ENCODE measurements at regions not wholly inside any gene's neighbourhood (a gene's known extent, or its start where the extent isn't known, plus 50 kb on each side); places are given as distances from the start of the nearest gene placed in this dataset.

DNA sequence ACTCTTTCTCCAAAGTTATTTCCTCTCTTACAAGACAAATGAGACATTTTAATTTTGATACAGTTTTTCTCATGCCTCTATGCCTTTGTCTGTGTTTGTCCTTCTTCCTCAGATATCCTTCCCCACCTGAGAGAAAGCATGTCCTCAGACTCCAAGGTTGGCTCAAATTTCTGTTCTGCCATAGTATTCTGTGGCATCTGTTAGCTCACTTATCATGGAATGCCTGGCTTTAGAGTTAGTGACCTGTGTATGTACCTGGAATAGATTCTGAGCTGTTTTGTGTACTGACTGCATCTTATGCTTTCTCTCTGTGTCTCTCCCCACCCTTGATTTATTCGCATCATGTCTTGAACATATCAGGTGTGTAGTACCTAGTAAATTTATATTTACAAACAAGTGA lies 90.0 kb downstream of the CENPW start:
- H3K27me3 Mint-ChIP-seq (ENCODE audit: low read depth), result no peaks in the 10 kb centered on the region
- Histone ChIP-seq H3K4me1 (ENCODE audit: insufficient read depth, low read length) (peaks cover 3% of the 10 kb centered on the region; the same call in 1 of the 2 replicates), H3K23ac (ENCODE audit: insufficient read length, low read depth, low read length) (no peak overlapping the region), H2BK12ac (ENCODE audit: insufficient read length, low read depth, low read length) (no peak overlapping the region), H3K4me2 (ENCODE audit: insufficient read depth, insufficient read length, low read length) (no peak overlapping the region), H2BK20ac (ENCODE audit: low read depth, low read length, poor library complexity, severe bottlenecking) (no peak overlapping the region), H3K4ac (ENCODE audit: low read depth, low read length) (no peak overlapping the region), H3K56ac (ENCODE audit: insufficient read length, low read depth, low read length) (no peak overlapping the region), H4K8ac (replicated peaks; ENCODE audit: insufficient read length, low read depth, low read length) (no peak overlapping the region), H4K91ac (ENCODE audit: insufficient read length, low read depth, low read length) (no peak overlapping the region), H3K79me2 (ENCODE audit: insufficient read depth, low read length) (no peaks in the 10 kb centered on the region), H3K27ac (ENCODE audit: insufficient read length, low read depth, low read length) (no peak overlapping the region), H3K9me3 (ENCODE audit: control insufficient read depth, low read depth, low read length) (no peaks in the 10 kb centered on the region), H3K18ac (ENCODE audit: insufficient read length, low read depth, low read length) (no peak overlapping the region), H4K5ac (ENCODE audit: insufficient read length, low read depth, low read length) (no peak overlapping the region), H2BK120ac (ENCODE audit: low read depth, low read length, poor library complexity, severe bottlenecking) (no peak overlapping the region), H3T11ph (ENCODE audit: low read length) (no peak overlapping the region), H4K20me1 (ENCODE audit: control insufficient read depth, insufficient read depth, insufficient read length) (no peaks in the 10 kb centered on the region), H3K79me1 (ENCODE audit: insufficient read depth, low read depth, low read length, poor library complexity, severe bottlenecking) (no peaks in the 10 kb centered on the region), H2AFZ (ENCODE audit: low read length) (no peak overlapping the region), H3K9ac (ENCODE audit: extremely low read depth, insufficient read length, low read length) (no peak overlapping the region), H2BK15ac (ENCODE audit: low read depth, low read length) (no peak overlapping the region), H2AK5ac (ENCODE audit: insufficient read length, low read length) (no peak overlapping the region), H2BK5ac (ENCODE audit: insufficient read length, low read length) (no peak overlapping the region), H3K14ac (ENCODE audit: insufficient read depth, low read length) (no peak overlapping the region), H3K23me2 (ENCODE audit: insufficient read length, low read depth, low read length, poor library complexity, severe bottlenecking) (no peaks in the 10 kb centered on the region), H3K27me3 (ENCODE audit: insufficient read depth, low read length) (no peaks in the 10 kb centered on the region)
- TF ChIP-seq, protein P1, sequence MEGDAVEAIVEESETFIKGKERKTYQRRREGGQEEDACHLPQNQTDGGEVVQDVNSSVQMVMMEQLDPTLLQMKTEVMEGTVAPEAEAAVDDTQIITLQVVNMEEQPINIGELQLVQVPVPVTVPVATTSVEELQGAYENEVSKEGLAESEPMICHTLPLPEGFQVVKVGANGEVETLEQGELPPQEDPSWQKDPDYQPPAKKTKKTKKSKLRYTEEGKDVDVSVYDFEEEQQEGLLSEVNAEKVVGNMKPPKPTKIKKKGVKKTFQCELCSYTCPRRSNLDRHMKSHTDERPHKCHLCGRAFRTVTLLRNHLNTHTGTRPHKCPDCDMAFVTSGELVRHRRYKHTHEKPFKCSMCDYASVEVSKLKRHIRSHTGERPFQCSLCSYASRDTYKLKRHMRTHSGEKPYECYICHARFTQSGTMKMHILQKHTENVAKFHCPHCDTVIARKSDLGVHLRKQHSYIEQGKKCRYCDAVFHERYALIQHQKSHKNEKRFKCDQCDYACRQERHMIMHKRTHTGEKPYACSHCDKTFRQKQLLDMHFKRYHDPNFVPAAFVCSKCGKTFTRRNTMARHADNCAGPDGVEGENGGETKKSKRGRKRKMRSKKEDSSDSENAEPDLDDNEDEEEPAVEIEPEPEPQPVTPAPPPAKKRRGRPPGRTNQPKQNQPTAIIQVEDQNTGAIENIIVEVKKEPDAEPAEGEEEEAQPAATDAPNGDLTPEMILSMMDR (conservative IDR thresholded peaks at IDR 0.05), result no peak
- DNase-seq, result no peak
- H3K36me3 Mint-ChIP-seq (ENCODE audit: insufficient read depth in 1 of 3, low read depth in 3 of 3), result no peaks in the 10 kb centered on the region
- WGBS (ENCODE audit: extremely low coverage, insufficient read length, low lambda C conversion rate), result no CpG with 5 or more reads among the region's 1 CpG
- no peak overlapping the region for H3K4me3 Mint-ChIP-seq
- H3K9me3 Mint-ChIP-seq, result no peaks in the 10 kb centered on the region
- peaks cover 7 to 9% of the 10 kb centered on the region in 2 experiments; a peak in 3 of 4 replicates for H3K4me1 Mint-ChIP-seq
- H3K27ac Mint-ChIP-seq, result no peak overlapping the region

All from H9 (cell line).